ENCODE measurements at regions not wholly inside any gene's neighbourhood (a gene's known extent, or its start where the extent isn't known, plus 50 kb on each side); places are given as distances from the start of the nearest gene placed in this dataset.

DNA sequence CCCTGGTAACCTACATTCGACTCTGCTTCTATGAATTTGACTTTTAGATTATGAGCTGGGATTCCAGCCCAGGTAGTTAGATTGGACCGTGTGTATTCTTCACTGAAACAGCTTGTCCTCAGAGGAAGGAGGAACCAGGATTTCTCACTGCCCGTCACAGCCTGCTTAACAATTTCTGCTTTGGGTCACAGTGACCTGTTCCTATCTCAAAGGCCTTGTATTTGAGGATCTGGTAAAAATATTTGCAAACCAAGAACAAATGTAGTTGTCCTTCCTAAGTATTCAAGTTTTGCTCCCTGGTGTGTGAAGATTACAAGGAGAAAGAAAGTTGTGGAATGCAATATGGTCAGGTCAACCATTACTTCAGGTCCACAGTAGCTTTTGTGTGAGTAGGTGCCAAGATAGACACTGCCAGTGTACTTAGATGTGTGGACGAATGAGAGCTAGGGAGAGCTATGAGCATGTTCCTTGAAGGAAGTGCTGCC lies 55.1 kb downstream of the KIF4B start:
- DNase-seq (ENCODE audit: low spot score) = no peak

DNA sequence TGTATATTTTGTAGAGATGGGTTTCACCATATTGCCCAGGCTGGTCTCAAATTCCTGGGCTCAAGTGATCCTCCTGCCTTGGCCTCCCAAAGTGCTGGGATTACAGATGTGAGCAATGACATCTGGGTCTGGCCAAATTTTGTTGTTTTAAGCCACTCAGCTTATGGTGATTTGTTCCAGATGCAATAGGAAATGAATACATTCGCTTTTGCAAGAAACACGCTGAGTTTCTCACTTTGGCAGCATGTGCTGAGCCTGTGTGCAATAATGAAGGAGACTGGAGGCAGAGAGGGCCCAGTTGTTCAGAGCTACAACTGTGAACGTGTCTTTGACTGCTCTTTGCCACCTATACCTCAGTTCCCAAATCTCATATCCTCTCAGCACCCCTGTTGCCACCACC lies 56.4 kb downstream of the KIF4B start:
- DNase-seq (ENCODE audit: low spot score) = no peak

DNA sequence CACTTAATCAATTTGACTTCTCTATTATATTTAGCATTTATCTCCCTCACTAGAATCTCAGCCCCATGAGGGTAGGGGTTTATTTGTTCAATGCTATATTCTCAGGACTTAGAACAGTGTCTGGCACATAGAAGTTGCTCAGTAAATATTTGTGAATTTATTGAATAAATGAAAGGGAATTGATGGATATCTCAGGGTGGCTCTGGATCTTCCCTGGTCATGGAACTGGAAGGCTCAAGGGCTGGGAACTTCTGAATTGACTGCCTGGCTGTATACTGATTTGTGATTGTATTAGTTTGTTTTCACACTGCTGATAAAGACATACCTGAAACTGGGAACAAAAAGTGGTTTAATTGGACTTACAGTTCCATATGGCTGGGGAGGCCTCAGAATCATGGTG lies 57.2 kb downstream of the KIF4B start:
- DNase-seq (ENCODE audit: low spot score) = no peak

DNA sequence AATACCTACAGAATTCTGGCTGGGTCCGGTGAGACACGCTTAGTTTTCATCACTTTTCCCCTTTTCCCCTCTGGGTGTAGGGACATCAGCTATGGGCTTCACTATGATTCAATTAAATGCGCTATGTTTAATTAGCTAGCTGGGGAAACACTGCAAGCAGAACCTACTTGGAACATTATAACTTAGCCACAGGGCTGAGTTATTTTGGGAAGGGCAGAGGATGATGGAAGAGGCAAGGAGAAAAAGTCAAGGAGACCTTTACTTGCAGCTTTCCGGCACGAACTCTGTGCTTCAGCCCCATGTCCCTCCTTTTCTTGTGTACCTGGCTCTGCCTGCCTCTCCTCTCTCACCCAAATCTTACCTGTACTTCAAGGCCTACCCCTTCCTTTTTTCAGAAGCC lies 62.8 kb downstream of the KIF4B start:
- DNase-seq (ENCODE audit: low spot score) = no peak

DNA sequence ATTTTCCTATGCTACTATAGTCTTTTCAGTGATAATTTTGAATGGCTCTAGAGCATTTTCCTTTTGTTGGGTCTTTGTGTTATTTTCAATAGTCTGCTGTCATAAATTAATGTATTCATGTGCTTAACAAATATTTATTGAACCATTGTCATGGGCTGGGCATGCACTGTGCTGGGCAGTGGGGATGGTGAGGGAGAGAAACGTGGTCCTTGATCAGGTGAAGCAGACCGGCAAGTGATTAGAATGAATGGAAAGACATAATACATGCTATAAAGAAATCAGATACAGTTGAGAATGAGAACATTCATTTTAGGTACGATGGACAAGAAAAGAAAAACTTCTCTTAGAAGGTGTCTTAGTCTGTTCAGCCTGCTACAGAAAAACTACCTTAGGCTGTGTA lies 66.1 kb downstream of the KIF4B start:
- DNase-seq (ENCODE audit: low spot score) = no peak

DNA sequence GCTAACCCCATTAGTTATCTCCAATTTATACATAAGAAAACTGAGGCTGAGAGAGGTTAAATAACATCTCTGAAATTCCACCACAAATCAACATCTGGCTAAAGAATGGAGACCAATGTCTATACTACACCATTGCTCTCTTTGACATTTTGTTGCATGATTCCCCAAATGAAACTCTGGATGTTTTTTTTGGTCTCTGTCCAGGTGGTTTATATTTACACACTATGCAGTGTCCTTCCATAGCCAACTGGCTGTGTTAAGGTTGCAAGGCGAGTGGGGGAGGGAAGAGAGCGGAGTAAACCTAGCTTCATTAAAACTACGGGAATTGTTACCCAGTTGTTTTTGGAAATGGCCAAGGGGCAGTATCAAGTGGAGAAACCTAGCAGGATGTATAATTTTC lies 67.2 kb downstream of the KIF4B start:
- DNase-seq (ENCODE audit: low spot score) = no peak

DNA sequence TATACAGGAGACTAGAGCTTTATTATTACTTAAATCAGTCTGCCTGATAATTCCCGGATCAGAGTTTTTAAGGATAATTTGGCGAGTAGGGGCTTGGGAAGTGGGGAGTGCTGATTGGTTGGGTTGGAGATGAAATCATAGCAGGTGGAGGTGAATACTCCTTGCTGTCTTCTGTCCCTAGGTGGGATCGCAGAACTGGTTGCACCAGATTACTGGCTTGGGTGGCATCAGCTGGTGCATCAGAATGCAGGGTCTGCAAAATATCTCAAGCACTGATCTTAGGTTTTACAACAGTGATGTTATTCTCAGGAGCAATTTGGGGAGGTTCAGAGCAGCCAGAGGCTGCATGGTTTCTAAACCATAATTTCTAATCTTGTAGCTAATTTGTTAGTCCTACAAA lies 68.1 kb downstream of the KIF4B start:
- DNase-seq (ENCODE audit: low spot score) = no peak

DNA sequence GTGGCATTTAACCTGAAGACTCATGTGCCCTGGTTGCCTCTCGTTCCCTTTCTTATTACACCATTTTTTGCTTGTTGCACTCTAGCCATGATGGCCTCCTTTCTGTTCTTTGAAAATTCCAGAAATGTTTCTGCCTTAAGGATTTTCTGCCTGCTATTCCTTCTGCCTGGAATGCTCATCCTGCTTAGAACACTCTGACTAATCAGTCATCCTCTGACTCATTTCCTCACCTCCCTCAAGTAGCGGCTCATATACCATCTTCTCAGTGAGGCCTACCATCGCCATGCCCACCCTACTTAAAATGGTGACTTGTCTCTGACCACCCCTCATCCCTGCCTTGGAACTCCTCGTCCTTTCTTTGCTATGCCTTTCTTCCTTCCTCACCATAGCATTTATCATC lies 68.8 kb downstream of the KIF4B start:
- no peak for DNase-seq (ENCODE audit: low spot score)

DNA sequence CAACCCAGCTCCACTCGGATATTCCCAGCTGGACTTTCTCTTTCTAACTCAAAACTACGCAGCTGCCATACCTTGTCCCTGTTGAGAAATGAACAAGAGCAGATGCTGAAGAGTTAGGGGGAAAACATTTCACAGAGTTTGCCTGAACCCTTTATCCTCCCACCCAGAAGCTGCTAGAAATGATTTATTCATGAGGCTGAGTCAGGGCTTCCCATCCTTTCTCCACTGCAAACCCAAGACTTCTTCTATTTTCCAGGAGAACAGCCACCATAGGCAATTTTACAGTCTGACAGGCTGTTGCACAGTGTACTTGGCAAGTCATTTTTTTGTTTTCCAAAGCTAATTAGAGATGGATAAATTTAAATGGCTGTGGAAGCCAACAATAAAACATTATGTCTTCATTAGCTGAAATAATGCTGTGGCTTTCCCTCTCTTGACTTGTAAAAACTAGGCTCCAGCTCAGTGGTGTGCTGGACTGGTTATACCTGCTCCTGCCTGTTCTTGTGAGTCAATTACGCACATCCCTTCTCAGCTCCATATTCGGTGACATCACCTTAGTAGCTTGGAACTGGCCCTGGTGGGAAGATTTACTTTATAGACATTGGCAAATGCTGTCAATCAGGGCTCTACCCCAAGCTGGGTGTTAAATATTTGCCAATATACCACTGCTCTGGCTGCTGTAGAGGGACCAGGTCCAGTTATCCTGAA lies 71.9 kb downstream of the KIF4B start:
- no peak for DNase-seq (ENCODE audit: low spot score)

DNA sequence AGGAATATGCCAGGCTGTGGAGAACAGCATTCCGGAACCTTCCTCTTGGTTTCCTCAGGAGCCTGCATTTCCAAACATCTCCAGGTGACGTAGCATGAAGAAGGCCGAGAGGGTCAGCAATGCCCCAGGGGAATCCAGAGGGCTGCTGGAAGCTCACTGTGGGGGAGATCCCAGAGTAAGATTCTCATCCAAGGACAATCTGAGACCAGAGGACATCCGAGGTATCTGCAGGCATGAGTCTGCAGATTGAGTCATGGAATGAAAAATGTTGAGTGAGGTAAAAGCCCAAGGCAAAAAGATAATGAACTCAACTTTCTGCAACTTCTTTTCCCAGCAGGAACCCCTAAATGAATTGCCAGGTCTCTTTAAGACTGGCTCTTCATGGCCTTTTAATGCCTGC lies 73.5 kb downstream of the KIF4B start:
- DNase-seq (ENCODE audit: low spot score) = no peak

DNA sequence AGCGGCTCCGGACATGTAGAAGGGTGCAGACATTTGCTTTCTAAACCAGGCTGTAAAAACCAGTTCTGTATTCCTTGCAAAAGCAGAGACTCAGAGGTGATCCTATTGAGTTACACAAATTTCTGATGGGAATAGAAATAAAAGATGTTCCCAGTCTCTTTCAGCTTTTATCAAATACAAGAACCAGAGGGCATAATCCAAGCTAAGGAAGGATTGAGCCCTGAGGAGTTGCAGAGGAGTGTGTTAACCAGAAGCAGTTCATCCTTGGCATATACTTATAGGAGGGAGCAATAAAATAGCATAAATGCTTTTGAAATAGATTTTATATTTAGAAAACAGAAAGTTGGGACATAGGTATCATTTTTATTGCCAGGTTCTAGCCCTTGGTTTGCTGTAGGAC lies 75.3 kb downstream of the KIF4B start:
- no peak for DNase-seq (ENCODE audit: low spot score)

DNA sequence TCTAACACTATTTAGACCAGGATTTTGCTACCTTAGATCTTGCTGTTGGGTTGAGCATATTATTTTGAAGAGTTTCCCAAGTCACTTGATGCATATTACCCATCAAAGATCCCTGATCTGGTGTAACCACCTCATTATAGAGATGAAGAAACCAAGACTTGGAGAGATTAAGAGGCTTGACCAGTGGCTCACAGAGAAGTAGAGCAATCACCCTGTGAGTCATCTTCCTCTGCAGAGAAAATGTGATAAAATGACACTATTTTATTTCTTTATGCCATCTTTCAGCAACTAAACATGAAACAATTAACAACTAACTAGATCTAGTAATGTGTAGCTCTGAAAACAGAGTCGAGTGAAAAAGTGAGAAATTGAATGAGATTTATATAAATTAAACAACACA lies 76.1 kb downstream of the KIF4B start:
- no peak for DNase-seq (ENCODE audit: low spot score)

DNA sequence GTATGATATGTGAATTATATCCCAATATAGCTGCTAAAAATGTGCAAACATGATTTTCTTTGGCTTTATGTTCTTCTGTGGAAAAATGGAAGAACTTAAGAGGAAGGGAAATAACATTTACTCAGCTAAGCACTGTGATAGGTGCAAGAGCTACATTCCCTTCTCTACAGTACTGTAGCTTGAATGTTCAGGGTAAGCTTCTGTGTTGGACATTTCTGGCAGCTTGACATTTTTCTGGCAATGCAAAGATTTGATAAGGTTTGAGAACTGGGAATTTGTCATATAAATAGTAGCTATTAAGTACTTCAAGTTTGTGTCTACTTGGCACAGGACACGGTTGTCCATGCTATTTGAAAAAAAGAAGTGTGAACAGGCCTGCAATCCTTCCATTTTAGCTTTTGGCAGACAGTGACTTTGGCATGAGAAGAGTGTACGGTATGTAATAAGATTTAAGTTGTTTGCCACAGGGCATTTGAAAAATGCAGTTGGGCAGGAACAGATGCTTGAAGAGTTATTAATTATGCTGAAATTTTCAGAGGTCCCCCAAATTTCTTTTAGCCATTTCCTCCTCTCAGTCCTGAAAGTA lies 77.6 kb downstream of the KIF4B start:
- DNase-seq (ENCODE audit: low spot score) = no peak

DNA sequence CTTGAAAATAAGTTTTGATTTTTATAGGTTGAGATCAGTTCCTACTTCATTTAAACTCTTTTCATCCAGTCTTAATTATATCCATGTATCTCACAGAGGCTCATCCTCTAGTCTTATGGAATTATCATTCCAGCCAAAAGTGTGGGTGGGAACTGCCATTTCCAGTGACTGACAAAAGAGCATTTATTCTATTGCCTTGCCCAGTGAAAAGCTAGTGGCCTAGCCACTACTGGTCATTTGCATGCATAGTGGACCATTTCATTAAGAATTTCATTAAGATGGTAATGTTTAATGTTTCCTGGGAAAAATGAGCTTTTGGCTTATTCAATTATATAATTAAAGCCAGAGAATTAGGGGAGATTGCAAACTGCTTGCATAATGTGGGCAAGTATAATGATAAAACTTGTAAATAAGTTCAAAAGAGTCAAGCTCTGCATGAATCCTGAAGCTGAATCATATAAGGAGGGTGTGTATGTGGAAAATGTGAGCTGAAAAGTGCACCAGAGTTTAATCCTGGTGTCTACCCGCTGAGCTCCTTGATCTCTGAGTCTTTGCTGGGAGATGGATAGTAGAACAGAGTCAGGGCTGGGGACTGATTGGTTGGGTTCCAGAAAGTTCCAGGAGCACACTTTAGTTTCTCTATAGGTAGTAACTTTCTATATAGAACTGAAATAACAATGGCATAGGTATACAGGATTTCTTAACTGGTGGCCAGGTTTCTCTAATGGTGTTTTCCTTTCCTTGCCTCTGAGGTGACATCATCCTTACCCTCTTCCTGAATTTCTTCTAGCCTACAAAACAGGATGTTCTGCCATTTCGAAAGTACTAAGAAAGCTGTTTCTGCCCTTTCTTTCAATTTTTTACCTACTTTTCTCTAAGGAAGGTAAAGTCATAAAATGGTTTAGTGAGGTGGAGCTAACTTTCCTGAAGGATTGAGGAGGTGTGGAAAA lies 78.5 kb downstream of the KIF4B start:
- no peak for DNase-seq (ENCODE audit: low spot score)

DNA sequence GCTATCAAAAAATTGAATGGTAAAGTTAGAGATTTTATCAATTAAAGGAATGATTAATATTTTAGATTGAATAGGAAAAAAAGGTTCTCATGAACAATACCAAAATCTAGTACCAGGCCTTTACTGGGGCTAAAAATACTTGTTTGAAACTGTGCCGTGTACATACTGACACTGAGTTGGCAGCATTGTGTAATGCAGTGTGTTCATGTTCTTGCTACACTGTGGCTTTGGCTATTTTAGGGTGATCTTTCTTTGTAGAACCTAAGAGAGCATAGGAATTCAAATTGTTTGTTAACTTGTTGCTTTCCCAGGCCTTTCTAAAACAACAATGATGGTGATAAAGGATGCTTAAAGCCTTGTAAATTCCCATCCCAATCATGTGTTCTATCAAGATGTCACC lies 80.9 kb downstream of the KIF4B start:
- no peak for DNase-seq (ENCODE audit: low spot score)

DNA sequence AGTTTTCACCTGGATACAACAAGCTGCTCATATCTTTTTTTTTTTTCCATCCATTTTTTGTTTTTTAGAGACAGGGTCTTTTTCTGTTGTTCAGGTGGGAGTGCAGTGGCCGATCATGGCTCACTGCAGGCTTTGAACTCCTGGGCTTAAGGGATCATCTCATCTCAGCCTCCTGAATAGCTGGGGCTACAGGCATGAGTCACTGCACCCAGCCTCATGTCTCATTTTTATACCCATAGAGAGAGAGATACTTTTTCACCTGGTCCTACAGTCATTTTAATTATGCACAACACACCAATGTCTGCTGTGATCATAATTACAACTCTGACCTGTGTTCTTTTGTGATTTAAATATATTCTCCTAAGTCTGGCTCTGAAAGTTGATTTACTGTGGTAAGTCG lies 84.4 kb downstream of the KIF4B start:
- no peak for DNase-seq (ENCODE audit: low spot score)

DNA sequence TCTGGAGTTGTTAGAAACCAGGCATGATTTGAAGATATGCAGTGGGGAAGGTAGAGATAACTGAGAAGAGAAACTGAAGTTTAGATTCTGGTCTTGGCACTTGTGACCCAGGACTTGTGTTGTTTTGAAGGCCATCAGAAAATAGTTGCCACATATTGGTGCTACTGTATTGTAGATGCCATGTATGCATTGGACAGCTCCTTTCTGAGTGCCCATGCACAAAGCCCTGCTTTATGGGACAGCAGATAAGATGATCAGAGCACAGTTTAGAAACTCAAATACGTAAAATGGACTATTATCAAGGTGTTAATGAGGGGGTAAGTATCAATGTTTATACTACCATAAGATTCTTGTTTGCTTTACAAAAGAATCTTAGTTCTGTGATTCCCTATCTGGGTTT lies 84.9 kb downstream of the KIF4B start:
- DNase-seq (ENCODE audit: low spot score) = no peak

DNA sequence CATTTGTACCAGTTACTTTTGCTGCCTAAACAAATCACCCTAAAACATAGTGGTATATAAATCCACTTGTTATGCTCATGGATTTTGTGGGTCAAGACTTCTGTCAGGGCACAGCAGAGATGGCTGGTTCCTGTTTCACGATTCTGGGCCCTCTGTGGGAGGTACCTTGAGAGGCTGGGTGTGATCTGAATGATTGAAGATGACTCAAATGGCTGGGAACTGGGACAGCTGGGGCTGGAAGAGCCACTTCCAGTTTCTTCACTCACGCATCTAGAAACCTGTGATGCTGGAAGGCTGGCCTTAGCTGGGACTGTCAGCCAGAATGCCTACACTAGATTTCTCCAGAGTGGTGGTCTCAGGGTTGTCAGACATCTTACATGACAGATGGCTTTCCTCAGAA lies 88.1 kb downstream of the KIF4B start:
- no peak for DNase-seq (ENCODE audit: low spot score)

DNA sequence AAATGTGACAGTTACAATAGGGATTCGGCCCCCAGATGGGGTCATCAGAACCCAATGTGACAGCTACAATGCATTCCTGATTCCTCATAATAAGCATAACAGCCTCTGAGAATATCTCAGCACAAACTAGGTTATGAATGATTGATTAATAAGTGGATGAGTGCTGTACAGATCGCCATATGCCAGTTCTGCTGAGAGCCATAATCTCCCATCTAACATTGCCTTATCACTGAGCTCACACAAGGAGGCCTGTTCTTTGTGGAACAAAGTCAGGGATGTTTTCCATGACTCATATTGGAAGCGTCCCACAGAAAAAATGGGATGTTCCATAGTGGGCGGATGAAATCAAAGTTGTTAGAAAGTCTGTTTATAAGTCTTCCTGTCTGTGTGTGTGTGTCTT lies 89.6 kb downstream of the KIF4B start:
- no peak for DNase-seq (ENCODE audit: low spot score)

DNA sequence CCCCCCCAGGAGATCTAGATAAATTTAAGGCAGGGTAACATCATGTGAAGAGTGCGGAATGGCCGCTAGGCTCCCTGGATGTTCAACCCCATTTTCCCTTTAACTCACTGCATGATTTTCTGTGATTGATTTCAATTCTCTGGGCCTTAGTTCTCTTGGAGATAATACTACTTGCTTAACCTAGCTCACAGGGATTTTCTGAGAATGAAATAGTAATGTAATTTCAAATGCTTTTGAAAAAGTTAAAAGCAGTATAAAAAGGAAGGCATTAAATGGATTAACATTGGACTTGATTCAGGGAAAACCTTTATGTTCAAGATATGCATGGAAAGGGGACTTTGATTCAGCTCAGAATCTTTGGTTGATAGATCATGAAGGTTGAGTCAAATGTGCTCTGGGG lies 90.9 kb downstream of the KIF4B start:
- DNase-seq (ENCODE audit: low spot score) = no peak

DNA sequence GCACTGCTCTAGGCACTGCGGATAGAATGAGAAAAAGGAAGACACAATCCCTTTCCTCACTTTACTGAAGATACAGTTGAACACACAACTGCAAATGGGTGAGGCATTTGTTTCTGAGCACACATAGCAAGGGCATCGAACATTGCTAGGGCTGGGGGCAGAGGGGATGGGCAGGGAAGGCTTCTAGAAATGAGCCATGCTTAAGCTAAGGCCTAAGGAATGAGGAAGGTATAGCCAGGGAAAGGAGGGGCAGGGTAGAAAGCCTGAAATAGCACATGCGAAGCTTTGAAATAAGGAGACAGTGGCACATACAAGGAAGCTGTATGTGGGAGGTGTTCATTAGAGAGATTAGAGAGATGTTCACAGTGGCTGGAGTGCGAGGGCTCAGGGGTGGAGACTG lies 92.7 kb downstream of the KIF4B start:
- DNase-seq (ENCODE audit: low spot score) = no peak

DNA sequence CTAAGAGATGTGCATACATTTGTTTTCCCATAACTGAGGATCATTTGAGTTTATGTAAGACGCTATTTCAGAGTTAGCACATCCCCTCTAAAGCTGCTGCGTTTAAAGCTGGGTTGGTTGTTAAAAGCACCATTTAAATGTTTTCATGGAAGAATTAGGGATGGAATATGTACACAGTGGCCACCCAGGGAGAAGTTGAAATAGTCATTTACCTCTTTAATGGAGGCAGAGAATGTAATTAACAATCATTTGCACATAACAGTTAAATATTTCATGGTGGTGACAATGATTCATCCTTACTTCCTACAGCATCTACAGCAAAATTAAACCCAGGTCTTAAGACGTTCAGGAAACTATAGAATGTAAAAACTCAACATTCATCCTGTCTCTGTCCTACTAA lies 100.3 kb downstream of the KIF4B start:
- no peak for DNase-seq (ENCODE audit: low spot score)

DNA sequence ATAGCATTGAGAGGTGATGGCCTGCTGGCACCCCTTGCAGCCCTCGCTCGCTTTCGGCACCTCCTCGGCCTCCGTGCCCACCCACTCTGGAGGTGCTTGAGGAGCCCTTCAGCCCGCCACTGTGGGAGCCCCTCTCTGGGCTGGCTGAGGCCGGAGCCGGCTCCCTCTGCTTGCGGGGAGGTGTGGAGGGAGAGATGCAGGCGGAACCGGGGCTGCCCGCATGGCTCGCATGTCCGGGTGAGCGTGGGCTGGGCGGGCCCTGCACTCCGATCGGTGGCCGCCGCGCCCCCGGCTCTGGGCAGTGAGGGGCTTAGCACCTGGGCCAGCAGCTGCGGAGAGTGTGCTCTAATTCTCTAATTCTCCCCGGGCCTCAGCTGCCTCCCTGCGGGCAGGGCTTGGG lies 101.1 kb downstream of the KIF4B start:
- no peak for DNase-seq (ENCODE audit: low spot score)
